Endothelial cell of umbilical vein (primary cell): ENCODE measurements at regions not wholly inside any gene's neighbourhood (a gene's known extent, or its start where the extent isn't known, plus 50 kb on each side); places are given as distances from the start of the nearest gene placed in this dataset.

ENCODE experiments used
- BruUV-seq: library from RNA; stranded (reverse); fragments of 400-500 nt; replicated peaks from 2 replicates; lab custom pipeline; 2021; lab: Mats Ljungman, UMichigan
- CTCF ChIA-PET: fragments of 300-600, 350-600 bp; sonication (Branson Sonifier 250); formaldehyde crosslinking; loops from one replicate; lab custom pipeline; 2021; ENCODE audit warnings: antibody characterized with exemption, inconsistent platforms; lab: Charles Lee
- POLR2A ChIA-PET: fragments of 300-600, 350-600 bp; sonication (Branson Sonifier 250); formaldehyde crosslinking; loops from one replicate; lab custom pipeline; 2021; ENCODE audit warnings: antibody characterized with exemption, inconsistent platforms; lab: Charles Lee
- DNase-seq: peaks from one replicate; pipeline ENCODE4 v3.0.0-alpha.2; 2011; ENCODE audit warnings: low read depth, low spot score
- FAIRE-seq: peaks from 2 replicates; lab custom pipeline; 2011; peaks lifted over from hg19 to GRCh38; lab: Jason Lieb, UNC
- H2AFZ ChIP-seq: 2 replicates; pipeline ENCODE4 v1.6.0; 2012; ENCODE audit warnings: low read depth, low read length, control low read depth, inconsistent platforms
- H3K27ac ChIP-seq: 2 replicates; pipeline ENCODE4 v1.5.1; 2011; ENCODE audit warnings: low read depth, mild to moderate bottlenecking, control low read depth, low read length, moderate library complexity; ENCODE audit not compliant: insufficient read depth
- H3K27me3 ChIP-seq, 2 experiments: 2 replicates each; pipeline versions ENCODE4 v1.6.0 to v1.6.1; 2011; ENCODE audit warnings: low read length in 2 of 2, mixed read lengths in 1 of 2; ENCODE audit not compliant: control insufficient read depth in 2 of 2, insufficient read depth in 2 of 2
- H3K36me3 ChIP-seq, 2 experiments: 2 replicates in 1 of 2; 3 replicates in 1 of 2; pipeline ENCODE4 v1.5.1; 2011; ENCODE audit warnings: low read length in 2 of 2, mild to moderate bottlenecking in 1 of 2, moderate library complexity in 1 of 2; ENCODE audit not compliant: control insufficient read depth in 2 of 2, insufficient read depth in 2 of 2; ENCODE audit errors: extremely low read depth in 1 of 2
- H3K4me1 ChIP-seq: 3 replicates; pipeline ENCODE4 v1.5.1; 2011; ENCODE audit warnings: mild to moderate bottlenecking, low read length; ENCODE audit not compliant: control insufficient read depth, insufficient read depth; ENCODE audit errors: extremely low read depth
- H3K4me2 ChIP-seq: 2 replicates; pipeline ENCODE4 v1.6.1; 2011; ENCODE audit warnings: low read length, control low read depth, mixed read lengths; ENCODE audit not compliant: insufficient read depth
- H3K4me3 ChIP-seq, 3 experiments: fragments of 200-600 bp in 1 of 3; sonication (generic), shearing (Covaris generic) in 1 of 3; replicated peaks in 1 of 3; 2 replicates each; pipeline ENCODE4 v1.5.1; 2011 to 2016; ENCODE audit warnings: control low read depth in 3 of 3, low read length in 3 of 3, mild to moderate bottlenecking in 2 of 3, inconsistent platforms in 1 of 3, low read depth in 1 of 3, moderate library complexity in 1 of 3; ENCODE audit not compliant: insufficient read depth in 1 of 3
- H3K79me2 ChIP-seq: 2 replicates; pipeline ENCODE4 v1.6.0; 2012; ENCODE audit warnings: low read length, inconsistent platforms; ENCODE audit not compliant: control insufficient read depth, insufficient read depth
- H3K9ac ChIP-seq: replicated peaks from 2 replicates; pipeline ENCODE3; 2011; ENCODE audit warnings: low read length, control low read depth; ENCODE audit not compliant: insufficient read depth; ENCODE audit errors: extremely low read depth
- H3K9me1 ChIP-seq: replicated peaks from 3 replicates; pipeline ENCODE4 v1.6.0; 2011; ENCODE audit warnings: mild to moderate bottlenecking, low read length; ENCODE audit not compliant: control insufficient read depth, insufficient read depth; ENCODE audit errors: extremely low read depth
- H3K9me3 ChIP-seq: replicated peaks from 2 replicates; pipeline ENCODE4 v1.5.1; 2012; ENCODE audit warnings: low read length, inconsistent platforms; ENCODE audit not compliant: control insufficient read depth, insufficient read depth
- H4K20me1 ChIP-seq: replicated peaks from 2 replicates; pipeline ENCODE3; 2011; ENCODE audit warnings: mild to moderate bottlenecking, low read length; ENCODE audit not compliant: control insufficient read depth, insufficient read depth; ENCODE audit errors: extremely low read depth
- CTCF ChIP-seq, 2 donors: IDR thresholded peaks; 1 replicate in 1 of 2; 2 replicates in 1 of 2; pipeline ENCODE4 v1.5.1; 2011; ENCODE audit warnings: low read length in 2 of 2, mild to moderate bottlenecking in 2 of 2, moderate library complexity in 2 of 2, control low read depth in 1 of 2, inconsistent platforms in 1 of 2, low read depth in 1 of 2; ENCODE audit not compliant: insufficient read depth in 1 of 2; ENCODE audit errors: extremely low read depth in 1 of 2
- EZH2 ChIP-seq: IDR thresholded peaks from 2 replicates; pipeline ENCODE4 v1.6.1; 2012; ENCODE audit warnings: borderline replicate concordance, low read depth, mild to moderate bottlenecking, moderate library complexity, low read length, inconsistent platforms; ENCODE audit not compliant: severe bottlenecking
- FOS ChIP-seq: IDR thresholded peaks from 2 replicates; pipeline ENCODE4 v1.6.1; 2011; ENCODE audit warnings: mild to moderate bottlenecking, low read length, moderate library complexity, borderline replicate concordance; ENCODE audit not compliant: insufficient read depth
- GATA2 ChIP-seq: IDR thresholded peaks from 2 replicates; pipeline ENCODE4 v1.7.0; 2011; ENCODE audit warnings: low read depth, mild to moderate bottlenecking, moderate library complexity, mixed read lengths, low read length; ENCODE audit not compliant: insufficient read length, insufficient read depth
- JUN ChIP-seq: IDR thresholded peaks from 2 replicates; pipeline ENCODE4 v1.6.1; 2011; ENCODE audit warnings: borderline replicate concordance, low read depth; ENCODE audit not compliant: insufficient read length, insufficient read depth
- MAX ChIP-seq: IDR thresholded peaks from 2 replicates; pipeline ENCODE4 v1.6.1; 2011; ENCODE audit not compliant: insufficient read depth, insufficient read length
- MYC ChIP-seq: IDR thresholded peaks from one replicate; pipeline ENCODE4 v1.6.1; 2011; ENCODE audit warnings: mild to moderate bottlenecking, low read depth, low read length
- POLR2A ChIP-seq: IDR thresholded peaks from 2 replicates; pipeline ENCODE4 v1.6.1; 2012; ENCODE audit warnings: low read depth, mild to moderate bottlenecking, control low read depth, low read length
- POLR2AphosphoS5 ChIP-seq: IDR thresholded peaks from 2 replicates; pipeline ENCODE4 v1.6.1; 2012; ENCODE audit warnings: low read depth, mild to moderate bottlenecking, control low read depth, low read length, moderate library complexity; ENCODE audit not compliant: insufficient read depth
- dilution Hi-C: fragments of 300-500 bp; cut with MboI; formaldehyde crosslinking; loops from one replicate; pipeline ENCODE4 v1.15.0; 2019; ENCODE audit warnings: low sequenced_read_pairs; ENCODE audit not compliant: extremely low pct_ligation_motif_present
- intact Hi-C: fragments of 100-400 bp; cut with micrococcal nuclease; formaldehyde crosslinking; loops from one replicate; pipeline ENCODE4 v1.10.0; 2022

DNA sequence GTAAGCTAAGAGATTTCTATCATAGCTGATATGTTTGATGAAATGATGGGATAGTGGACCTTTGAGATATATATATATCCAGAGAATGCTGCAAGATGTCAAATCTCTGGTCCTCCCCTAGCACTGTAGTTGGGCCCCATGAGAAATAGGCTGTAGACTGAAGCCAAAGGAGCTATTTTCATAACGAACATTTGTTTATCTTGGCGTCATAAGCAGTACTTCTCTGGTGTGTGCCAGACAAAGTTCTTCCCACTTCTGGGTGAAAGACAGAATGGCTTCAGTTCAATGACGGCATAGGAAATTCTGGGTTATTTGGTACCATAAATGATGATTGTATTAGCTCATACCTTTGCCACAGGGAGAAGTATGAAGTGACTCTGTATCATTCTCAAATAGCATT is 534.3 kb downstream of the SOX5 start:
- Histone ChIP-seq H3K9ac (no peak overlapping the region), H3K36me3 (no peaks in the 10 kb centered on the region), H3K9me3 (no peaks in the 10 kb centered on the region), H3K9me1 (no peaks in the 10 kb centered on the region), H2AFZ (no peak overlapping the region), H3K79me2 (no peaks in the 10 kb centered on the region), H3K4me2 (no peak overlapping the region), H3K4me1 (no peaks in the 10 kb centered on the region), H4K20me1 (no peaks in the 10 kb centered on the region), H3K27ac (no peak overlapping the region), H3K27me3 (no peaks in the 10 kb centered on the region), H3K4me3 (no peak overlapping the region)
- ChIA-PET POLR2A (no interaction called here), CTCF (no interaction called here)
- BruUV-seq: no TSS peak
- FAIRE-seq (no peak), DNase-seq (no peak)
- TF ChIP-seq MAX (no peak), EZH2 (no peak), CTCF (IDR thresholded peaks at IDR 0.05; ENCODE audit: extremely low read depth in 1 of 2, insufficient read depth in 1 of 2, low read depth in 1 of 2, low read length in 2 of 2) (no peak), POLR2A (no peak), POLR2AphosphoS5 (no peak), JUN (no peak), GATA2 (no peak), FOS (no peak), MYC (no peak)
- intact Hi-C loops (no loop called here), dilution Hi-C loops (no loop called here)
